GM12874 (cell line): ENCODE measurements at regions not wholly inside any gene's neighbourhood (a gene's known extent, or its start where the extent isn't known, plus 50 kb on each side); places are given as distances from the start of the nearest gene placed in this dataset.

Experiments used
- TF ChIP-seq, protein P1 (sequence below): IDR thresholded peaks from 2 replicates; pipeline ENCODE4 v1.5.1; 2011; ENCODE audit warnings: low read depth, mild to moderate bottlenecking, control low read depth, low read length, moderate library complexity; ENCODE audit not compliant: insufficient read depth

- TF ChIP-seq, protein P1, sequence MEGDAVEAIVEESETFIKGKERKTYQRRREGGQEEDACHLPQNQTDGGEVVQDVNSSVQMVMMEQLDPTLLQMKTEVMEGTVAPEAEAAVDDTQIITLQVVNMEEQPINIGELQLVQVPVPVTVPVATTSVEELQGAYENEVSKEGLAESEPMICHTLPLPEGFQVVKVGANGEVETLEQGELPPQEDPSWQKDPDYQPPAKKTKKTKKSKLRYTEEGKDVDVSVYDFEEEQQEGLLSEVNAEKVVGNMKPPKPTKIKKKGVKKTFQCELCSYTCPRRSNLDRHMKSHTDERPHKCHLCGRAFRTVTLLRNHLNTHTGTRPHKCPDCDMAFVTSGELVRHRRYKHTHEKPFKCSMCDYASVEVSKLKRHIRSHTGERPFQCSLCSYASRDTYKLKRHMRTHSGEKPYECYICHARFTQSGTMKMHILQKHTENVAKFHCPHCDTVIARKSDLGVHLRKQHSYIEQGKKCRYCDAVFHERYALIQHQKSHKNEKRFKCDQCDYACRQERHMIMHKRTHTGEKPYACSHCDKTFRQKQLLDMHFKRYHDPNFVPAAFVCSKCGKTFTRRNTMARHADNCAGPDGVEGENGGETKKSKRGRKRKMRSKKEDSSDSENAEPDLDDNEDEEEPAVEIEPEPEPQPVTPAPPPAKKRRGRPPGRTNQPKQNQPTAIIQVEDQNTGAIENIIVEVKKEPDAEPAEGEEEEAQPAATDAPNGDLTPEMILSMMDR = no peak
Observed at GRCh38 chr5:121758615-121759014, 93.1 kb upstream of the FTMT start.

- TF ChIP-seq, protein P1 = no peak
Observed at GRCh38 chr5:121762426-121762825, 89.3 kb upstream of the FTMT start.

- TF ChIP-seq, protein P1 = no peak
Observed at GRCh38 chr5:121763665-121764064, 88.0 kb upstream of the FTMT start.

DNA sequence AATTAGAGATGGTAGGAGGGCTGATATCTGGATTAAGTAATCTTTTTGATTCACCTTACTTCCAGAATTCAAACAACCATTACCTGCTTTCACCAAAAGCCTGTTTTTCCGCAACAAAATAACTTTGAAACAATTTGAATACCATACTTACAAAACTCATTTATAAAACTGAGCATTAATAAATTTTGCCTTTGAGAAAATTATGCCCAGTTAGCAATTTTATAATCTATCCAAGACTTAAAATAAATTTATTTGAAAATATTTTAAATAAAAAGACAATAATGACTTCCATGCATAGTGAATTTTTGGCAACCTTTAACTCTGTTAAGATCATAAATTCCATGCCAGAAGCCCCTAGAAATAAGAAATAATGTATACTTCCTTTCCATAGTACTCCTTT lies 71.3 kb upstream of the FTMT start:
- TF ChIP-seq, protein P1 = no peak

DNA sequence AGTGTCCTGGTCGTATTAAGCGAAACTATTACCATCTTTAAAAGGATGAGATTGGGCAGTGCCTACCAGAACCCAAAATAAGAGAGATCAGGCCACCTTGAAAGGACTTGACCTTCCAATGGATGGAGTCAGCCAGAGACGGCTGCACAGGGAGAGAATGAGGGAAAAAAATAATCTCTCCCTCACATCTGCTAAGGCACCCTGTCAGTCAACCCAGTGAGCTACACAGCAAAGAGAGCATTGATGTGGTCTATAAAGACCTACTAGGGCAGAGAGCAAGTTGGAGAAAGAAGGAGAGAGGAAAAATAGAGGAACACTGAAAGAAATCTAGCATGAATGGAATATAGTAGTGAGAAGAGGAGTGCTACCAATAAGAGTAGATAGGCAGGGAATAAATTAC lies 68.0 kb upstream of the FTMT start:
- TF ChIP-seq, protein P1 = no peak

DNA sequence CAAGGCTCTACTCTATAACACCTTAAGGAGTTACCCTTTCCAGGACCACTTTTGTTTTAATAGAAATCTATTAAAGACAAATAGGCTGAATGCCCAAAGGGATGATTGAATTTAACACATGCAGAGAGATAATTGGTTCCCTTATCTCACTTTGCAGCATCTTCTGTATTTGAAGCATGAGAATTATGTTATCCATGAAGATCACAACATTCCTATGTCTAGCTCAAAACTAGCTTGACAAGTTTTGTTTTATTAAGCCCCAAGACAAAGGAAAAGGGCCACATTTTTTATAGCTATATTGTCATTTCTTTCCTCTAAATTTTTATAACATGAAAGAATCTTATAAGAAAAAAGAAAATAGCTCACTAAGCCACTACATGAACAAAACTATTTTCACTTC lies 57.9 kb upstream of the FTMT start:
- TF ChIP-seq, protein P1 = no peak

GRCh38 chr5:121795511-121795910 lies 56.2 kb upstream of the FTMT start:
- TF ChIP-seq, protein P1 = no peak

DNA sequence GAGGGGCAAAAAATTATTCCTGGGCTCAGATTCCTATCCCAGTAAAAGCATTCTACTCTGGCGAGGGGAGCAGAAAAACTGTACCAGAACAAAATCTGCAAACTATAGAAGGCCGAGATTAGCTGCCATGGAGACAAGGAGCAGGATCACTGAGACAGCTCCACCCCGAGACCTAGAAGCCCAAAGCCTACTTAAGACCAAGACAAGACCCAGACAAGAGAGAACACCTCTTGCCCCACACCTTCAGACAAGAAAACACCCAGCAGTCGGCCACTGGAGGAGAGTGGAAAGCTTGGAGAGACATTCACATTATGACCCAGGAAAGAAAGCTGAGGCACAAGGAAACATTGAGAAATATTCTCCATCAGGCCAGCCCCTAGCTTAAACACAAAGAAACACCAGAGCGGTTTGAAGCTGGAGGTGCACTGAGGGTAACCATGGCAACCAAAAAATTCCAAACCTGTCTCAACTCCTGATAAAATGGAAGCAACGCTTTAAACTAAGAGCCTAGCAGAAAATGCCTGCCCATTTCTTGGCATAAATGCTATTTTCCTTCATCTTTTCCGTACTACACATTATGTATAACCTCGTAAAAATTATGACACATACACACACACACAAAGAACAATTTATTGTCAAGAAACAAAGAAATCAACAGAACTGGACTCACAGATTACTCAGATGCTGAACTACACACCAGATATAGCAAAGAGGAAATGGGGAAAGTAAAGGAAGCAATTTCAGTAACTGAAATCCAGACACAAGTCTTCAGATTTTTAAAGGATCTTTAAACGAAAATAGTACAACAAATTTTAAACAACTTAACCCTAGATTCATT lies 53.8 kb upstream of the FTMT start:
- TF ChIP-seq, protein P1 = no peak
